Left forelimb (tissue), 1 donor: ENCODE measurements at regions not wholly inside any gene's neighbourhood (a gene's known extent, or its start where the extent isn't known, plus 50 kb on each side); places are given as distances from the start of the nearest gene placed in this dataset.
"Not testable (repeated sequence)": the region's sequence is repeated elsewhere in the genome, so short reads cannot be mapped to it uniquely, and the experiment has no call there.

Experiments used
- DNase-seq: peaks from one replicate; pipeline ENCODE4 v3.0.0-alpha.2; 2018; ENCODE audit warnings: low spot score

DNA sequence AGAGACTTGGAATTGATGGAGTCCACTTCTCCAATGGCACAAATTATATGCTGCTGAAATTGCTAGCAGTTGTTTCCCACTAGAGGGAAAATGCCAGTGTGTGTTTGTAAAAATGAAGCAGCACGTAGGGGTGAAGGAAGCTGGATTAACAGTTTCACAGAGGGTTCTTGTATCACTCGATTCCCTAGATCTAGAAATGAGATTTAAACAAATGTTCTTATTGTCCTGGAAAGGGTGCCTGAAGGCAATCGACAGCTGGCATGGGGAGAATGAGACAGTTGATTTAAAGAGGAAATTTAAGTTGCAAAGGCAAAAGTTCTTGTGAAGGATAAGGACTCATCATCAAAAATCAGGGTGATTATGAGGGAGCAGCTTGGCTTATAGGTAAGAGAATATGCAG lies 234.8 kb upstream of the ARPP21 start:
- DNase-seq, result no peak

DNA sequence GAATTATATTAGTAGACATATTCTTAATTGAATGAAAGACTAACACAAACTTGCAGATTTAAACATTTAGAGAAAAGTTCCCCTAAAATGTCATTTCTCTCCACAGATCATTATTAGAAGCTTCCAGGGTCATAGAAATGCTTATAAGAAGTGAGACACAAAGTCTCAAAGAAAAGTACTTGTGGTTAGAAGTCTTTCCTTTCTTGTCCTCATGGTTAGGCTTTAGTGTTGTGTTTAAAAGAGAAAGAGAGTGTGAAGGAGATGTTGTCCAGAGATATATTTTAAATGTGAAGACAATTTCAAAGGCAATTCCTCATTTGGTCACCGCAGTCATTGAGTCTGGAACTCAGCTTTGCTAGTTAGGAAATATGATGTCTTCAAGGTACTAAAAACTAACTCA lies 230.4 kb upstream of the ARPP21 start:
- DNase-seq, result no peak

DNA sequence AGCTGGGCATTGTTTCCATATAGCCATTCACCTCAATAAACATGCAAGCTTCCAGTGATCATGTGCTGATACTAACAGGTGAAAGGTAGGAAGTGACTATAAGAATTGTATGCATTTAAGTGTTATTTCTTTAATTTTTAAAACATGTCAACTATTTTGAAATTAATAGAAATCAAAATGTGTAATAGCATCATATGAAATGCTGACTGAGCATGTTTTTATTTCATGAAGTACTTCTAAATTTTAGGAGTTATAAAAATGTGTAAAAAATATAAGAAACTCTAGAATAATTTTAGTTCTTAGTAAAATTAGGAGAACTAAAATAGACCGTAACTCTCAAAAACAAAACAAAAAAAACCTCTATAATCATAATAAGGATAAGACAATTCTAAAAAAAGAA lies 229.3 kb upstream of the ARPP21 start:
- DNase-seq, result no peak

DNA sequence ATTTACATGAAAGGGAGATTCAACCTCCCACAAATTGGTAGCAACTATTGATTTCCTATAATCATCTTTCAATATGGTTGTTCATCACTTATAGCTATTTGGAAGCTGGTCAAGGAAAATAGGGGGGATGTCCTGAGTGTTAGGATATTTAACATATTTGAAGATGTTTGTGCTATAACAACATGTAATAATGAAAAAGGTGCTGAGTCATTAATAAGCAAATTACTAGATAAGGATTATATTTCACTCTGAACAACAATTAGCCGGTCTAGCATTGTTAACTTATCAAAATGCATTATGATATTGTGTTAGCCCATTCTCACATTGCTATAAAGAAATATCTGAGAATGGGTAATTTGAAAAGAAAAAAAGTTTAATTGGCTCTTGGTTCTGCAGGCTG lies 225.8 kb upstream of the ARPP21 start:
- no peak for DNase-seq

DNA sequence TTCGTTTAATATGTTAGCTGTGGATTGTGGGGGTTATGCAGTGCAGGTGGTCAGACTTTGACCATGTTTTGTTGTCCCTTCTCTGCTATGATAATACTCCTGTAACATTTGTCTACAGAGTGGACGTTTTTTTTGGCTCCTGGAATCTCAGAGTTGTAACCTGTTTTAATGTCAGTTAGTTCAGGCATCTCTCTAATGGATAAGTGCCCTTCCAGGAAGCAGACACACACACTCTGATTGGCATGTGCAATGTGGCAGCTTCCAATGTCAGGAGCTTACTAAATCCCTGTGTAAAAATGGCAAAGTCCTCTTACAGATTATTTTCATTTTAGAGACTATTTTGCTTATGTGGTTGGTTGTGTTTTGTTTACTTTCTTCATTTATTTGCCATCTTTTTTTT lies 222.2 kb upstream of the ARPP21 start:
- DNase-seq, result no peak

DNA sequence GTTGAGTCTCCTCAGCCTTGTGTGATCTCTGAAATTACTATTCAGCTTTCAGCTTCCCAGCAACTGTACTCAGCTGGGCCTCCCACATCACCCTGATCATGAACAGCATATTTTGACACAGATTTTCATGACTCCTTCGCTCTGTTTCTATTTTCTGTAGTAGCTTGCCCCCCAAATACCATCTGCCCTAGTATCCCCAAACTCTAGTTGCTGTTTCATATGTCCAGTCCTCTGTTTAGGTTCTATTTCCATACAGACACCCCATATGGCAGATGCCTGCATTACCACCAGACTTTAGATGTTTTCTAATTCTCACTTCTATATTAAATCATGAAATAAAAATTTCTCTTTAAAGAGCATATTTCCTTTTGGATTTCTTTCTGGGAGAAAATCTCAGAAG lies 217.2 kb upstream of the ARPP21 start:
- DNase-seq, result no peak

DNA sequence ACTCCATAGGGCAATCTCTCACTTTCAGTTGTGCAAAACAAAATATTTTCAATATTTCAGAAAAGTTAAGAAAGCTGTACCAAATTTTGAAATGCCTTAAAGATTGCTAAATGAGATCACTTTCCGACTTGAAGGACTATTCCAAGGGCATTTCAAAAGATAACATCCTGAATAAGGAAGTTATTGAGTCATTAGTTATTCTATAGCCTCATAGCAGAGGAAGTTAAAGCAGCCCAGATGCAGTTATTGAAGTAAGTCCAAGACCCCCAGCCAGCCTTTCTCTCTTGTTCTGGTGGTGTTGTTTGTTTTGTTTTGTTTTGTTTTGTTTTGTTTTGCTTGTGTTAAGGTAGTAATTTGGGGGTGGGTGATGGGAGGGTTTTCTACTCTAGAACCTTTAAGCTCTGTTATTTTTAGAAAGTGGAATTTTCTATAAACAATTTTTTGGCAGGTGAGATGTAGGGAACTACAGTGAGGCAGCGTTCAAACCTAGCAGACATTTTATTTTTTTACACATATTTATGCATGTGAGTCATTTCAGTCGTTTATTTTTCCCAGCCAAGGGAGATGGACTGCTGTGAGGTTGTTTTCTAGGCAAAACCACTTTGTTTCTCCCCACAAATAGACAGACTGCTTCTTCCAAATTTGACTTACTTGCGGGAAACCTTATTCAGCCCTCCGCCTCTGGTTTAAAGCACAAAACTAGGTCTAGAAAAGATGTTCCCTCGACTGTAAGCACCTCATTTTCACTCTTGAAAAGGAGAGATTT lies 216.3 kb upstream of the ARPP21 start:
- DNase-seq, result no peak

DNA sequence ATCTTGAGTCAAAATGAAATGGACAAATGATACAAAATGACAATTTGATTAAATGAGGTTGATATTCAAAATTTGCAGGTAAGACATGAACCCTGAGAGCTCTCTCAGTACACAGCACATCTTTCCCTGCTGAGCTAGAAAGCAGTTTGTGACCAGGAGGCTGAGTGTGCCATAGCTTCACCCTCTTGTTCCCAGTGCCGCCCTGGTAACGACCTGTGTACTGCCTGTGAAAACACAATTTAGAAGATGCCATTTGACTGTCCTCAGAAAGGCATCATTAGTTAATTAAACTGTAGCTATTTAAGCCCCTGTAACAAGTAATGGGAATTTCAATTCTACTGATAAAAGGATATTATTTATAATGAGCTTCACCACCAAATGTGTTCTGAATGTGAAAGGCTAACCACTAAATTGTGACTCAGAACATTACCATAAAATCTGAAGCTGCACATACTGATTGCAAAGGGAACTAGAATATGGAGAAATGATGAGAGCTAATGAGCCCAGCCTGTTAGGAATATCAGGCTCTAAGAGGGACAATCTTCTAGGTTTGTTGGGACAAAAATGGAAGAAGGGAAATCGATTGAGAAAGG lies 212.9 kb upstream of the ARPP21 start:
- no peak for DNase-seq

DNA sequence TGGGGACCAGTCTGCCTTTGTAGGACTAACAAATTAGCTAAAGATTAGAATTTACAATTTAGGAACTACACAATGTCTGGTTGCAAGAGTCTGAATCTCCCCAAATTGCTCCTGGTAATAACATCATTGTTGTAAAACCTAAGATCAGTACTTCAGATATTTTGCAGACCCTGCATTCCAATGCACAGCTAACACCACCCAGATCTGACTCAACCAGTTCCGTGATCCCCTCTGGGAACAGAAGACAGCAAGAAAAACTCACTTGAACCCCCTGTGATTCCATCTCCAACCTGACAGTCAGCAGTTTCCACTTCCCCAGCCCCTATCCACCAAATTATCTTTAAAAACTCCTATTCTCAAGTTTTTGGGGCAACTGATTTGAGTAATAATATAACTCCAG lies 201.9 kb upstream of the ARPP21 start:
- no peak for DNase-seq

DNA sequence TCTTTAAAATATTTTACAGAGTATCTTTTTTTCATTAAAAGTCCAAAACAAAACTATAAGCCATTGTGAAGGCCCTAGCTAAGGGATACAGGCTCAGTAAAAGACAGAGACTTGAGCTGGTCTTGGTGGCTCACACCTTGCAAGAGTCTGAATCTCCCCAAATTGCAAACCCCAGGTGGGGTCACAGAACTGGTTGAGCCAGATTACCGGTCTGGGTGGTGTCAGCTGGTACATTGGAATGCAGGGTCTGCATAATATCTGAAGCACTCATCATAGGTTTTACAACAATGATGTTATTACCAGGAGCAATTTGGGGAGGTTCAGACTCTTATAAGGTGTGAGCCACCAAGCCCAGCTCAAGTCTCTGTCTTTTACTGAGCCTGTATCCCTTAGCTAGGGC lies 201.2 kb upstream of the ARPP21 start:
- no peak for DNase-seq

DNA sequence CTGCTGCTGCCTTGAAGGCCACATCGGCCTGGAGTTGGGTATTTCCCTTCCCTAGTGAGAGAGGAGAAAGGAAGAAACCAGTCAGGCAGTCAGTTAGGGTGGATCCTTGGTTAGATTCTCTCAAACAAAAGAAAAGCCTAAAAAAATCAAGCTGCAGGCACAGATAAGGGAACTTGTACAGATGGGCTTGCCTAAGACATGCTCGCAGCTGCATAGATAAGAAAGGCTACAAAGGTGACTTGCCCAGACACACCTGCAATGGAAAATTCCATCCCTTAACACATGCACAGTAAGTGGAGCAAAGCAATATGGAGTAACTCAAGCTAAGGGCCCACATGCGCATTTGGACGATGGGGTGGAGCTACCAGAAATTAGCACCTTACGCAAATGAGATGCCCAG lies 199.7 kb upstream of the ARPP21 start:
- no peak for DNase-seq

DNA sequence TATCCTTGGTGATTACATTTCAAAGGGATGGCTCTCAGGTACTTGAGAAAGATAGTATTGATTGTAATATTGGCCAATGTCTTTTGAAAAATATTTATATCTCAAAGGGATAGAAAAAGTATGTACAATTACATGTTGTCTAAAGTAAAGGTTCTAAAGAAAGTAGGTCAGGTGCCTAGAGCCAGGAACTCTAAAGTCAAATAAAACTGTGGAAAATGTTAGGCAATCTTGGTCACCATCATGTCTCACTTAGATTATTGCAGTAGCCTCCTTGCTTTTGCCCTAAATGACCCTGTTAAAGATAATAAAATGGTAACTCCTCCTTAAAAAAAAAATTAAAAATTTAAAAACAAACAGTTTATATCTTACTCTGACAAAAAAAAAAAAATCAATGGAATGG lies 198.5 kb upstream of the ARPP21 start:
- no peak for DNase-seq

DNA sequence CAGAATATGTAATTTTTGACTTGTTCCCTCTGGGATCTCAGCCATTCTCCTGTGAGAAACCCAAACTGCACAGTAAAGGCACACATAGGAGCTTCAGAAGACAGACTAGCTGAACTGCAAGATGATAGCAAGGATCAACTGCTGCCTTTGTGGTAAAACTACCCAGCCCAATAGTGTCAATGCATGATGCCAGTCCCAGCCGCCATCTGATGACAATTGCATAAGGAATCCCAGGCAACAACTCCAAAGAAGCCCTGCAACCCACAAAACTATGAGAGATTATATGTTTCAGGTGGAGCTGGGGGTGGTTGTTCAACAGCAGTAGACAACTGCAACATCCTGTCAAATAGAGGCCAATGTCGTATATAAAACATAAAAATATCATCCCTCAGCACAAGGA lies 192.4 kb upstream of the ARPP21 start:
- no peak for DNase-seq

DNA sequence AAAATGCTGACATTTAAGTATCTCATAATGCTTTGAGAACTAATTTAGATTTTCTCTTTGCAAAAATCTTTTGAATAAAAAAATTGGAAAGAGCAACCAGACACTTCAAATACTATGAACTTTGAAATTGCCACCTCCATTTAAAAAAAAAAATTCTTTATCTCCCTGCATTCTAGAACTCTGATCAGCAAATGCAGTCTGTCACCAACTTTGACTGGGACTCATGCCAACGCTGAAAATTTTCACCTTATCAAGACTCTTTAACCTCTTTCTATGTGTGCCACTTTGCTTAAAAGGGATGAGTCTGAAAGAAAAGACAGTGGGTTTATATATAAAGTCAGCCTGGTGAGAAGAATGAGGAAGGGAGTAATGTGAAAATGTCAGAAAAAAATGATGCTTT lies 191.2 kb upstream of the ARPP21 start:
- DNase-seq, result no peak

DNA sequence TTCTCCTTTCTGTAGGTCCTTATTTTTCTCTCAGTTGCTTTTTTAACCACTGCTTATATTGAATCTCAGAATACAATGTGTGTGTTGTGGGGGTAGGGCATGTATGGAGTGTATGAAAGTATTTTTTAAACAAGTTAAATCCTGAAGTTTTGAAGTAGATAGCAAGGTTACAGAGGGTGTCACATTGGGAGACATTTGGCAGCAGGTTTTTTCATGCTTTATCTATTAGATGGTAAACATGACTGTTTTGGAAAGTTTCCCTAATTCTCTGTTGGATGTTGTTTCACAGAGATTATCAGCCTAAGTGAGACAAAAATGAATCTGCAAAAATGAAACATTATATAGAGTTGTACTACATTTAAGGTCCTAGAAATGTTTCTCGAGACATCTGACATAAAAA lies 190.6 kb upstream of the ARPP21 start:
- no peak for DNase-seq

DNA sequence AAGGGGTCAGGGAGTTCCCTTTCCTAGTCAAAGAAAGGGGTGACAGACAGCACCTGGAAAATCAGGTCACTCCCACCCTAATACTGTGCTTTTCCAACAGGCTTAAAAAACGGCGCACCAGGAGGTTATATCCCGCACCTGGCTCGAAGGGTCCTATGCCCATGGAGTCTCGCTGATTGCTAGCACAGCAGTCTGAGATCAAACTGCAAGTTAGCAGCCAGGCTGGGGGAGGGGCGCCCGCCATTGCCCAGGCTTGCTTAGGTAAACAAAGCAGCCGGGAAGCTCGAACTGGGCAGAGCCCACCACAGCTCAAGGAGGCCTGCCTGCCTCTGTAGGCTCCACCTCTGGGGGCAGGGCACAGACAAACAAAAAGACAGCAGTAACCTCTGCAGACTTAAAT lies 184.5 kb upstream of the ARPP21 start:
- not testable (repeated sequence) for DNase-seq

DNA sequence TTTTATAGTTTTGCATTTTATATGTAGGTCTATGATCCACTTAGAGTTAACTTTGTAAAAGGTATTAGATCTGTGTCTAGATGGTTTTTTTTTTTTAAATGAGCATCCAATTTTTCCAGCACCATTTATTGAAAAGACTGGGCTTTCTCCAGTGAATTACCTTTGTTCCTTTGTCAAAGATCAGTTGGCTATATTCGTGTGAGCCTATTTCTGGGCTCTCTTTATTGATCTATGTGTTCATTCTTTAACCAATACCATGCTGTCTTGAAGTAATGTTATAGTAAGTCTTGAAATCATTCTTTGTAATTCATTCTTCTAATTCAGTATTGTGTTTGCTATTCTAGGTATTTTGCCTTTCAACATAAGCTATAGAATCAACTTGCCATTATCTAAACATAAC lies 165.4 kb upstream of the ARPP21 start:
- no peak for DNase-seq

DNA sequence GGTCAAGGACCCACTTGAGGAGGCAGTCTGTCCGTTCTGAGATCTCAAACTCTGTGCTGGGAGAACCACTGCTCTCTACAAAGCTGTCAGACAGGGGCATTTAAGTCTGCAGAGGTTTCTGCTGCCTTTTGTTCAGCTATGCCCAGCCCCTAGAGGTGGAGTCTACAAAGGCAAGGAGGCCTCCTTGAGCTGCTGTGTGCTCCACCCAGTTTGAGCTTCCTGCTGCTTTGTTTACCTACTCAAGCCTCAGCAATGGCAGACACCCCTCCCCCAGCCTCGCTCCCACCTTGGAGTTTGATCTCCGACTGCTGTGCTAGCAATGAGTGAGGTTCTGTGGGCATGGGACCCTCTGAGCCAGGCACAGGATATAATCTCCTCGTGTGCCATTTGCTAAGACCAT lies 156.8 kb upstream of the ARPP21 start:
- DNase-seq, result not testable (repeated sequence)

DNA sequence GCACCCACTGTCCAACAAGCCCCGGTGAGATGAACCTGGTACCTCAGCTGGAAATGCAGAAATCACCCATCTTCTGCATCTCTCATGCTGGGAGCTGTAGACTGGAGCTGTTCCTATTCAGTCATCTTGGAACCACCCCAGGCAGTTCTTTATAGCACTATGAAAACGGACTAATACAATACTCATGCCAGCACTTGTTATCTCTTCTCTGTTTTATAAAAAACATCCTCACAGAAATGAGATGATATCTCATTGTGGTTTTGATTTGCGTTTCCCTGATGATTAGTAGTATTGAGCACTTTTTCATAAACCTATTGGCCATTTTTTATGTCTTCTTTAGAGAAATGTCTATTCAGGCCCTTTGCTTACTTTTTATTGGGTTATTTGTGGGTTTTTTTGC lies 156.2 kb upstream of the ARPP21 start:
- DNase-seq, result no peak

DNA sequence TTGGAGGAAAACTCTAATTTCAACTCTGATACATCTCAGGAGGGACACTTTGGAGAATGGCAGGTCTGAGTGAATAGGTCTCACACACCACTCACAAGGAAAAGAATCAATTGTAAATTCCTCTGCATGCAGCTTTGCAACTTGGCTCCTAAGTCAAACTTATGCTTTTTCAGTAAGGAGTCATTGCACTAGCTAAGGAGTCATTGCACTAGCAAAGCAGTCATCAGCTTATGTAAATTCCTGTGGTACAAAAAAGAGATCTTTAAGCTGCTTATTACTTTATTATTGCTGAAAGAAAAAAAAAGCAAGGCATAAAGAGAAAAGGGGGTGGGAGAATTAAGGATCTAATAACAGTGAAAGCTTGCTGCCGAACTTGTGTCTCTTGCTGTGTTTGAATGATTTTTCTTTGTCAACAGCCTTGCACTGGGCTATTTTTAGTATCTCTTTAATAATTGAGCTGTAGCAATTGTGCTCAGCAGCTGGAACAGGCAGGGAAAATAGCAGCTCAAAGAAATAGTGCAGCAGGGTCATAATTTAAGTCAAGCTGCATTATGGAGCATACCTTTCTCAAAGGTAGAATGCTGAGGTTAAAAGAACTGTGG lies 154.3 kb upstream of the ARPP21 start:
- DNase-seq, result no peak

DNA sequence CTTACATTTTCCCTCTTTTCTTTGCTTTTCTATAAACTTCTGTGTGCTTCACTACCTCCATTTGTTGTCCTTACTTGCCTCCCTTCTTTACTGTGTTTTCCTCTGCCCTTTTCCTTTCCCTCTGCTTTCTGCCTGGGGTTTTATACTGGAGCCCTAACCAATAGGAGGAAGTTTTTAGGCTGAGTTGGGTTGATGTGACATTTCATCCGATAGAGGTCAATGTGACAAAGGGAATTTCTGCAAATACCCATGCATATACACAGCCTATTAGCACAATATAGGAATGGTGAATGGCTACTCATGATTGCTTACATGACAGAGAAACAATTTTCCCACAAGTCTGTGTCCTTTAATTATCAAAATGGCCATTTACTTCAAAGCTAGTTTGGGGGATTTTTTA lies 153.0 kb upstream of the ARPP21 start:
- no peak for DNase-seq

DNA sequence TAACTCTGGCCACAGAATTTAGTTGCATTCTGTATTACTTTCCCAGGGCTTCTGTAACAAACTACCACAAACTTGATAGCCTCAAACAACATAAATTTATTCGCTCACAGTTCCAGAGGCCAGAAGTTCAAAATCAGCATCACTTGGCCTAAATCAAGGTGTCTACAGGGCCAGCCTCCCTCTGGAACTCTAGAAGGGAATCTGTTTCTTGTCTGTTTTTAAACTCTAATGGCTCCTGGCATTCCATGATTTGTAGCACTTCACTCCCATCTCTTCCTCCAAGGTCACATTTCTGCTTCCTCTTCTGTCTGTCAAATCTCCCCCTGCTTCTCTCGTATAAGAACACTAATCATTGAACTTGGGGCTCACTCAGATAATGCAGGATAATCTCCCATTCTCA lies 151.9 kb upstream of the ARPP21 start:
- DNase-seq, result no peak

DNA sequence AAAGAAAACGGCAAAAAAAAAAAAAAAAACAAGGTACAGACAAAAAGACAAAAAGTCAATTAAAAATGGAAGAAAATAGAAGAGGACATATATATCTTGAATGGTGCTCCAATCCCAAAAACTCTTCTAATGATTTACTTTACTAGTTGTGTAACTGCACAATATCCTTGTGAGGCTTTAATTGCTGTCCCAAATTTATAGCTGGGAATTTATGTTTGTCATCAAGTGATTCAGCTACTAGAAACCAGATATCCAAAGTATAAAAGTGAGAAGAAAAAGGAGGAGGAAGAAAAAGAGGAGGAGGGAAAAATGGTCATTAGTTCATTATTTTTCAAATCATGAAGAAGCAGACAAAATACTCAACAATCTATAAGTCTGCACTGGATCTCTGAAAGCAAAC lies 150.8 kb upstream of the ARPP21 start:
- DNase-seq, result no peak

DNA sequence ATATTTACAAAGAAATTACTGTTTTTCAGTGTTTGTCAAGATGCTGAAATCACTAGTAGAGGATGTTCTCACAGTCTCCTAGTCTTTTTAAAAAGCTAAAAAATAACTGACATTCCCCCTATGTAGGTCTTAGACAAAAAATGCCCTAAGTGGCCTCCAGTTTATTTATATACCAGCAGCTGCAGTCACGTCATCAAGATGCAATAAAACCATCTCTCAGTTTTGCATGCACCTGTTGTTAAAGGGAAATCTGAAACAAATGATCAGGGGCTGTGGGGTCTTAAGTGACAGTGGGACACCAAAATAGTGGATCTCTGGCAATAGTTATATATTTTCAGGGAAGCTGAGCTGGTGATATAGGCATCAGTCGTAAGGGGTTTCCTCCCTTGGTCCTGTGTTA lies 146.5 kb upstream of the ARPP21 start:
- DNase-seq, result no peak
